Dedifferentiated amniotic fluid mesenchymal stem cell (primary cell): ENCODE measurements at regions not wholly inside any gene's neighbourhood (a gene's known extent, or its start where the extent isn't known, plus 50 kb on each side); places are given as distances from the start of the nearest gene placed in this dataset.
A peak's percentile ranks its signal among the peaks of the same experiment; 100 is the strongest.
"Not testable (repeated sequence)": the region's sequence is repeated elsewhere in the genome, so short reads cannot be mapped to it uniquely, and the experiment has no call there.

ENCODE experiments used
- DNase-seq: peaks from one replicate; pipeline ENCODE4 v3.0.0-alpha.2; 2016; ENCODE audit errors: extremely low spot score

DNA sequence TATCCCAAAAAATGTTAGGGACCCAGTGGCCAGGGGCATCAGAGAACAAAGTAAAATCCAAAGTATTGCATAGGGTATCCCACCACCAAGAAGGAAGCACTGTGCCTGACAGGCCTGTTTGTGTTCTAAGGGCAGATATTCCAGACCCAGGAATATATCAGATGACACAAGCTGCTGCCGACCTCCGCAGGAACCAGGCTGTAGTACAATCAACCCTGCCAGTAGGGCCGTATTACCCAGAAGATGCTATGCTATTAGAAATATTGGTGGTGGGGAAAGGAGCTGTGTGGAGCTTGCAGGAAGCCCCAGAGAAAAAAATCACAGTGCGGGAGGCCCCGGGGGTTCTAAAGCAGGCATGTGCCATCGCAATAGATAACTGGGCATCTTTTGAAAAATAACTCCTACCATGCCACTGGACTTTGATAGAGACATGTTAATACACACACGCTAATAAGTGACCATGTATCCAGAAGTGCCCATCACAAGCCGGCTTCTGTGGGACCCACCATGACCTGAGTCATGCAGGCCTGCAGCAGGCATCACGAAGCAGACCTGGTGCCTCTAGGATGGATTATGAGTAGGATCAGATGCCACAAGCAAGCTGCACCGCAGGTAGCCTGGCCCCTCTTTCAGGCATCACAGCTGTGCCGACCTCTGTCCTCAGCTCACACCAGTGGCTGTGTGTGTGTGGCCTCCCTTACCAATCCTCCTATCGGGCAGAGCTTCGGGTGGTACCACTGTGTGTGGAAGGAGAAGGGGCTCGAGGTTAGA lies 242.7 kb downstream of the BCL11B start:
- no peak for DNase-seq

DNA sequence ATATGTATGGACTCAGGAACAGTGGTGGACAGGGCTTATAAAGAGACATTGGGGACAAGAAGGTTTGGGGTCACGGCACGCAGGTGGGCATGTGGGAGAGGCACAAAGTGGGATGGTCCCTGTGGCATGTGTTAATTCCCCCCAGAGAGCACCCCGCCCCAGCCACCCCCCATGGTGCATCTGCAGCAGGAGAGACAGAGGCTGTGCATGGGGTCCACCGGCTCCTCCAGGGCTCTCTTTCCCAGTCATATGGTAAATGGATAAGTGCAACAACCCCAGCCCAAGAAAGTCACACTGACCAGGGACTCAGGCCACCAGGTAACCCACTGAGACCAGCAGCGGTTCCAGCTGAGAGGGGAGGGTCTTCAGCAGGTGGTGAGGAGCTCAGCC lies 242.1 kb downstream of the BCL11B start:
- no peak for DNase-seq

DNA sequence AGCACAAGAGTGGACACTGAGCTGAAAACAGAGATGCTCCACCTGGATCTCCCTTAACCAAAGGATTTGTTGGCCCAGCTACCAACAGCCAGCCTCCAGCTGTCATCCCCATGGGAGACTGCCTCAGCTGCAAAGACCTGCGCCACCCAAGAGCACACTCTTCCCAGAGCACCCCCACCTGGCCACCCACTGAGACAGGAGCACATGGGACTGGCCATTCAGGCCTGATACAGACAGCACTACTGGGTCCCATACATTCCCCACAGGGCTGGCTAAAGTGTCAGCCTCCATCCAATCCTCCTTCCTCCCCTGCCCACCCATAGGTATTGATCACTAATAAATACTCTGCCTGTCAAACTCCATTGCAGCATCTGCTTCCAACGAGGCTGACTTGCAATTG lies 241.5 kb downstream of the BCL11B start:
- DNase-seq = no peak

GRCh38 chr14:99032759-99033158 lies 239.2 kb downstream of the BCL11B start:
- DNase-seq = no peak

GRCh38 chr14:99033951-99034350 lies 238.0 kb downstream of the BCL11B start:
- no peak for DNase-seq

DNA sequence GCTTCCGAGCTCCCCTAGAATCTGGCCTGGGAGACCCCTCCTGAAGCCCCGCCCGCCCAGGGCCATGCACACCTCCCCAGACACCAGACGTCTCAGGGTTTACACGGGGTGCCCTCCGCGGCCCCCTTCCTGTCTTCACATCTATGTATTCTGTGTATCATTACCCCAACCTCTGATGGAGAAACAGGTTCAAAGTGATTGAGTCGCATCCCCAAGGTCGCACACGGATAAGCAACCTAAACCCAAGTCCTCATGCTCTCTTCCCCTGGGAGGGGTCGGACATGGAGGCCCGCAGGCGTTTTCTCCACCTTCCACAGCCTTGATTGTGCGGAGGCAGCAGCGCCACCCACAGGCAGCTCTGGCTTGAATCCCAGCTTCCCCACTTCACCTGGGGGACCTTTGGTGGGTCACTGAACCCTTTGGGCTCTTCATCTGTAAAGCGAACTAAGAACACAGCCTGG lies 237.3 kb downstream of the BCL11B start:
- no peak for DNase-seq

- DNase-seq = no peak
Measured at GRCh38 chr14:99035268-99035667, 236.7 kb downstream of the BCL11B start.

- peak; percentile 91 for DNase-seq
Measured at GRCh38 chr14:99035712-99036610, 236.0 kb downstream of the BCL11B start.

DNA sequence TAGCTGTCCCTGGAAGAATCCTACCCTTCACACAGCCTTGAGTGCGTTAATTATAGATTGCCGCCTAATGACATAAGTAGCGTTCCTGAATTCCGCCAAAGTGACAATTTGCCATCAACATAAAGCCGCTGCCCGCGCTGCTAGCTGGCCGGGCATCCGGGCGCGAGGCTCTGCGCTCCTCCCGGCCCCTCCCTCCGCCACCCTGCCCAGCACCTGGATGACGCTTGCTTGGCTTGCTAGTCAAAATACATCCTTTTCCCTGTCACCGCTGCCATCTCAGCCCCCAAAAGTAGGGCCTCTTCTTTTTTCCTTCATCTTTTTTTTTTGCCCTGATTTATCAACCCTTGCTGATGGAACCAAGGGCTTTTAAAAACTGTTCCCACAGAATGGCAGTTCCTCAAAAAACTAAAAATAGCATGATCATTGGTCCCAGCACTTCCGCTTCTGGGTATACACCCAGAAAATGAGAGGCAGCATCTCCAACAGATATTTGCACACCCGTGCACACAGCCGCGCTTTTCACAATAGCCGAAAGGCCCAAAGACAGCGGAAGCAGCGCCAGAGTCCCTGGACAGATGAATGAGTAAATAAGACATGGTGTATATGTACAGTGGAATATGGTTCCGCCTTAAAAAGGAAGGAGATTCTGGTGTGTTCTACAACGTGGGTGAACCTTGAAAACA lies 235.2 kb downstream of the BCL11B start:
- DNase-seq = no peak

- DNase-seq = not testable (repeated sequence)
Measured at GRCh38 chr14:99037326-99037725, 234.7 kb downstream of the BCL11B start.

DNA sequence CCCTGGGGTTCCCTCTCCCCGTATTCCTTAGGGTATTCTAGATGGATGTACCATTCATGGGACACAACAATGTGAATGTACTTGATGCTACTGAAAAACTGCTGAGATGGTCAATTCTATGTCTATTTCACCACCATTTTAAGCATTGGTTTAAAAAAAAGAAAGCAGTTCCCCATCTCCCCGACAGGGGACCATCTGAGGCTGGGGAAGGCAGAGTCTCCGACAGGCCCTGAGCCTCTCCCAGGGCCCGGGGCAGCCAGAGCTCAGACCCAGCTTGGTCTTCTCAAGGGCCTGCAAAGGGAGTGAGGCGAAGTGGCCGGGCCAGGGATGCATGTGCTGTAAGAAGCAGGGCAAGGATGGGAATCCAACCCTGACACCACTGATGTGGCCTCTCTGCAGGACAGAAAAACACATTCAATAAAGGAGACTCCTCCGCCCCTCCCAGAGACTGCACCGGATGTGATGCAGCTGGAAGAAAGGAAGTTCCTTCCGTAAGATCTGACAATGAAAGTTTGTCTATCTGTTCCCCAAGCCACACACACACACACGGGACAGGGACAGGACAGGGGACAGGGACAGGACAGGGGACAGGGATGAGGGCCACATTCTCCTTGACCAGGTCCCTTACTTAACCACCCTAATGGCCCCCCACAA lies 234.1 kb downstream of the BCL11B start:
- no peak for DNase-seq

DNA sequence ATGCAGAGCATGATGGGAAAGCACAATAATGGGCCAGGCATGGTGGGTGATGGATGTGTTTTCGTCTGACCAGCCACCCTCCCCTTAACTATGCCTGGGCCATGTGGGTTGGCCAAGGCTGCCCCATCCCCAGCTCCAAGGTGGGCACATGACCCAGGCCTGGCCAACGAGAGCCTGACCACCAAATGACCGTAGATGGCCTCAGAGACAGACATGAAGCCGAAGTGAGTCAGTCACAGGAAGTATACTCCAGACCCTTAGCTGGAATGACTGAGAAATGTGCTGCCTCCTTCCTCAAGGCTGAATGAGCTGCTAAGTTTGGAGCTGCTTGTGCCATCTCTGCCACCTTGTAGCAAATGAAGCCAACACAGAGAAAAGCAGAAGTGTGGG lies 233.6 kb downstream of the BCL11B start:
- DNase-seq = no peak

GRCh38 chr14:99039331-99040041 lies 232.5 kb downstream of the BCL11B start:
- DNase-seq = no peak

DNA sequence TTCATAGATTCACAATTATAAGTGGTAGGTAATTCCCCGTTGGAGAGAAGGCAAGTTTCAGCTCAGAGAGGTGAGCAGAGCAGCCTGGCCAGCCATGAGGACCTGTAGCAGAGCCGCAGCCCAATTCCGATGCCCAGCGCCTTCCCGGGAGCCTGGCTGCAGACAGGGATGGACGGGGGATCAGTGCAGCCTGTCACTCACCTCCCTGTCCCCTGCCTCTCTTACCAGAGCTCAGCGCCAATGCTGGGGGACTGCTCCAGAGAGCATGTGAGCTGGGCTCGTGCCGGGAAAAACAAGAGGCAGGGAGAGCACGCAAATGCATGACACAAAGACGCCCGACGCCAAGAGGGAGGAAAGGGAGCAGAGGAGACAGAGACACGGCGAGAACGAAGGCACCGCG lies 231.9 kb downstream of the BCL11B start:
- DNase-seq = no peak

DNA sequence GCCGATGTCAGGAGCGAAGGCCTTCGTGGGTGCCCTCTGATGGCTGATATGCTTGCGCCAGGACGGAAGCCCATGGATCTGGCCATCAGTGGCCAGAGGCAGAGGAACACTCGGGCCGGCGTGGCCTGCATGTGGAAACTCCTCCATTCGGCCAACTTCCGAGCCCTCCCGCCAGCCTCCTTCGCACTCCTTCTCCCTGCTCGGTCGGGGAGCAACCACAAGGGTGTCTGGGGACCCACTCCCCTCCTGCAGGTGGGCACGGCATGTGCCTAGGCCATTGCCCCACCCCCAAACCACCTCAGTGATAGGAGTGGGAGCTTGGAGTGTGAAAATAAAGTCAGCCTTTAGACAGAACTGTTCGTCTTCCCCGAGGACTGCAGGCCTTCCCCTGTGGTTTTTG lies 231.3 kb downstream of the BCL11B start:
- DNase-seq = no peak

DNA sequence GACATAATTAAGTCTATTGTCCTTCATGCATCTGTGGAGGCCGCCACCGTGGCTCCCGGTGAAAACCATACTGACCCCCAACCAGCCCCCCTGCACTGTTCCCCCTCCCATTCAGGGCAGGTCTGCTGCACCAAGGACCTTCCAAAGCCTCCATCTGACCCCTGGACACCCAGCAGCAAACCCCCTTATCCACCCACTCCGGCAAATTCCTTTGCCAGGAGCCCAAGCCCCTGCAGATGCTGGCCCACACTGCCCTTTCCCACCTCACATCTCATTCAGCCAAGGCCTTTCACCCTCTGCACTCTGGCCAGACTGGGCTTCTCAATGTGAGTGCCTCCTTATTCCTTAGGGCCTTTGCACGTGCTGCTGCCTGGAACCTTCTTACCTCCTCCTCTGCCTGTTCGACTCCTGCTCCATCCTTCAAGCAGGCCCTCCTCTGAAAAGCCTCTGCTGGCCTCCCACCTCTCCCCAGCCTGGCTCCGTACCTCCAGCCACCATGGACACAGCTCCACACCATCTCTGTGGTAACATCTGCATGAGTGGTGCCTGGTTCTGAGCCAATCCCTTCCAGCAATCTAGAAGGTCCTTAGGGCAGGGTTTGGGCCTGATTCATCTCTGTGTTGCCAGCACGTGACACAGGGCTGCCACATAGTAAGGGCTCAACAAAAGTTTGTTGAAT lies 230.7 kb downstream of the BCL11B start:
- no peak for DNase-seq

DNA sequence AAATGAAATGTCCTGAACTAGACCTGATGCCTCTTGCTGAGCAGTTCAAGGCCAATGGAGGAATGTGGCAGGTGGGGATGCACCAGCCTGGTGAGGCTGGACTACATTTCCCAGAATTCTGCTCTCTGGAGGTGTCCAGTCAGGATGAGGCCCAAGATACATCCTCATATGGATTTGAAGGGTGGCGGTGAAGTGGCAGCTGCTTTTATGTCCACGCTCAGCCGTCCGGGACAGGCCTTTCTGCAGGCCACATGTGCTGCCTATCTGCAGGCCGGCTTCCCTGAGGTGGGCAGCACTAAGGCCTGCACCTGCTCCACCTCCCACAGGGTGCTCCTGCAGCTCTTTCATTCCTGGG lies 230.2 kb downstream of the BCL11B start:
- DNase-seq = no peak

- DNase-seq = no peak
Measured at GRCh38 chr14:99042381-99043266, 229.4 kb downstream of the BCL11B start.

- DNase-seq = no peak
Measured at GRCh38 chr14:99043267-99043615, 228.8 kb downstream of the BCL11B start.

GRCh38 chr14:99043756-99044155 lies 228.2 kb downstream of the BCL11B start:
- DNase-seq = no peak
